Activated CD8-positive, alpha-beta memory T cell treated with anti-CD3 and anti-CD28 coated beads, Interleukin-2, amount 50 U/mL, for 4 hours (primary cell): ENCODE measurements at regions not wholly inside any gene's neighbourhood (a gene's known extent, or its start where the extent isn't known, plus 50 kb on each side); places are given as distances from the start of the nearest gene placed in this dataset.
"Not testable (repeated sequence)": the region's sequence is repeated elsewhere in the genome, so short reads cannot be mapped to it uniquely, and the experiment has no call there.

Source experiments
- DNase-seq: peaks from one replicate; pipeline ENCODE4 v3.0.0-alpha.2; 2020

DNA sequence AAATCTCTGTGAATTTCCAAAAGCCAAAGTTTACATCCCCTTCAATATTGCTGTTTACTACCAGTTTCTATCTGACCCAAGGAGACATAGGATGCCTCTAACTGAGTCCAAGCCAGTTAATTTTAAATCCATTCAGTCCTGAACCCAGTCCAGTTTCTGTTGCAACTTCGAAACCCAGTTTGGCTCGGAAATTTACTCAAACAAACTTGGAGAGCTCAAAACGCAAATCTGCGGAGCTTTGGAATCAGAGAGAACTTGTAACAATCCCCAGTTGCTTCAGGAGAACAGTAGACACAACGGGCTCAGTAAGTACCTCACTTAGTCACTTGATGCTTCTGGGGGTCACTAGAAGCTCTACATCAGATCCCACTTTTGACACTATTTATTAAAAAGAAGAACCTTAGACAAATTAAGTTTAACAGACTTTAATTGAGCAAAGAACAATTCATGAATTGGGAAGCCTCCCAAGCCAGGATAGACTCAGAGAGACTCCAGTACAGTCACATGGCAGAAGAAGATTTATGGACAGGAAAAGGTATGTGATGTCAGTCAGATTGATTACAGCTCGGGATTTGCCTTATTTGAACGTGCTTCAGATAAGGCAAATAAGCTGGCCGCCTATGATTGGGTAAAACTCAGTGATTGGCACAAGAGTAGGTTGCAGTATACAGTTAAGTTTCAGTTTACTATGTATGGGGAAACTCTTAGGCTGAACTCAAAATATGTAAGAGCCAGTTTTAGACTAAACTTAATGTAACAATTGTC lies 118.0 kb downstream of the RFPL4B start:
- DNase-seq: no peak

DNA sequence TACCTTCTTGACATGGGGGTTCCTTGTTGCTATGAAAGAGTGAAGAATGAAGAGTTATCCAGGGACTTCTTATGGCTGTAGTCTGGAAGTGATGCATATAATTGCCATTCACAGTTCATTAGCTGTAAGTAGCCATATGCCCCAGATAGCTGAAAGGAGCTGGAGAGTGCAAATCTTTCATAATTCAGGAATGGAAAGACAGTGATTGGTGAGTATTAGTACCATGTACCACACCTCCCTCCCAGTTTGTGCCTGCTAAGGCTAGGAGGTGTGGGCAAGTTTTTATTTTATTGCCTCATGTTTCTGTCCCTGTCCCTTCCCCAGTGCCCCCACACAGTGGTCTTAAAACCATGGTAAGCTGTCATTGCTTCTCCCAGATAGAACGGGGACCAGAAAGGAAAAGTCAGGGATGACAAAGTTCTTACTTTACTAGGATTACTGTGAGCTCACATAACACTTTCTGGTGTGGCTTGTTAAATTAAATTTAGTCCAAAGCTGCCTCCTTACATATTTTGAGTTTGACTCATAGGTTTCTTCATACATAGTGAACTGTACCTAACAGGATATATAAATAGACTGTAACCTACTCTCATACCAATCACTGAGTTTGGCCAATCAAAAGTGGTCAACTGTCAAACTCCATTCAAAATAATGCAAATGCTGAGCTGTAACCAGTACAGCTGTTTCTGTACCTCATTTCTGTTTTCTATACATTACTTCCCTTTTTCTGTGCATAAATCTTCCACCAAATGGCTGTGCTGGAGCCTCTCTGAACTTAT lies 119.4 kb downstream of the RFPL4B start:
- DNase-seq: no peak

DNA sequence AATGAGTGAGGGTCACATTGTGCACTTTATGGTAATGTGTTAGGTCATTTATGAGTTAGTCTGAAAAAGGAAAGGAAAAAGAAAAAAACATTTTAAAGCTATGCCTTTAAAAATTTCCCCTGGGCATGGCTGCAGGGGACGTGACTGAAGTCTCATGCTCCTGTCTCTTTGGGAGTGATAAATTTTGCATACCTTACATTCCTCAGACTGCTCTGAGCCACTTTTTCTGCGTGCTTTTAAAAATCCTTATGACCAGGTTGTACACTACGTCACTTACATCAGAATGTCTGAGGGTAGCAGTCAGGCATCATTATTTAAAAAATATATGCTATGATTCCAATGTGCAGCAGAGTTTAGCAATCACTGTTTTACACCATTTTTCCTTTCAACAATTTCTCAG lies 121.2 kb downstream of the RFPL4B start:
- DNase-seq: no peak

DNA sequence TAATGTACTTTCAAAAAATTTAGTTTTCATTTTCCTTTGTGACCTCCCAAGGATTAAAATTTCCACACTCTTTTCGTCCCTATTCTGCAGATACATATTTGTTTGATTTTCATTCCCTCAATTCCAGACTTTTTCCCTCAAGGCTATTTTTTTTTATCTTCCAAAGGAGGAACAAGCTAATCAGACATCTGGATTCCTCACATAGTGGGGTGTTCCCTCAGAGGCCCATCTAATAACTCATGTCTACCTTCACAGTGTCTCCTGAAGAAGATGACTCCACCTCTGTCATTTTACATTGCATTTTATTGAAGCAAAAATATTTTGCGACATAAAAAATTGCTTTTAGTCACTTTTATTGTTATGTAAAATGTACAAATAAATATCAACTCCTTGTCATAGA lies 122.2 kb downstream of the RFPL4B start:
- no peak for DNase-seq

DNA sequence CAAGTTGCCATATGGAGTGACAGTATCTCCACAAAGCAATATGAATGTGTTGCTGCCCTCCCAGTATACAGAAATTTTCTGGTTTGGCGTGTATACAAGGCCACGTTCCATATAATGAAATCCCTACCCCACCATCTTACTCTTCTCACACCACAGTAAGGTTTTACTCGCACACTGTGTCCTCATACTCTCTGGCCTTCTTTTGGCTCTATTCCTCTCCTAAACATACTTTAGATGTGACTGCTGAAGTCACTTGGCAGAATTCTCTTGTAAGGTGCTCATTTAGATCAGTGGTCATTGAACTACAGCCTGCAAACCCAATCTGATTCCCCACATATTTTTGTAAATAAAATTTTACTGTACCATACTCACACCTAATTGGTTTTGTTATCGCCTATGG lies 123.2 kb downstream of the RFPL4B start:
- DNase-seq: no peak

DNA sequence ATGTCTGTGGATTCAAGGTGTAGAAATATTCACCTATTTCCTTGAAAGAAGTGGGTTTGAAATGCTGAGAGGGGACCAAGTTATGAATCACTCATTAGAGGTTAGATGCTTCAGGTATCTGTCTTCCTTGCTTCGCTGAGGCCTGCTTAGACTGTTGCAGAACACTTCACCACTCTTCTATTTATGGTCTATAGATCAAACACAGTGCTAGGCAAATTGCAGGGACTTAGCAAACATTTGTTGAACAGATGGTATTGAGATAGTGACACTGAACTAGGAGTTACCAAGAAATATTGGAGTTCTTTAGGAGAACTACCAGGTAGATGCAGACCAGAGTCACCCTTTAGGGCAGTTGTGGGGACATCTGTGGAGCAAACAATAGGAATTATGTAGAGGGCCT lies 123.8 kb downstream of the RFPL4B start:
- DNase-seq: no peak

DNA sequence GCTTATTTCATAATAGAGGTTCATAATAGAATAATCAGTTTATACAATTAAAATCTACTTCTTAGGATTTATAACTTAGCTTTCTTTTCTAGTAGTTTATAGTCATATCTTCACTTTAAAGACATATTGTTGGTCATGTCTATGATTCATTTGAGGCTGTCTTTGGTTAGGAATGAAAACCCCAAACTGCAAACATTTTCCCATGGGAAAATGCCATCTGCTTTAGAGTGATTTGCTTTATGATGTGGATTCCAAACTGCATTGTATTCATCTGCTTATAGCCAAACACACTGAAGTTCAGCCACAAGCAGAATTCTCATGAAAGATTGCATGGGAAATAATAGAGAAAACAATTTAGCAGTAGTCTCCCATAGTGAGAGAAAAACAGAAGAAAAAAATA lies 128.0 kb downstream of the RFPL4B start:
- no peak for DNase-seq

DNA sequence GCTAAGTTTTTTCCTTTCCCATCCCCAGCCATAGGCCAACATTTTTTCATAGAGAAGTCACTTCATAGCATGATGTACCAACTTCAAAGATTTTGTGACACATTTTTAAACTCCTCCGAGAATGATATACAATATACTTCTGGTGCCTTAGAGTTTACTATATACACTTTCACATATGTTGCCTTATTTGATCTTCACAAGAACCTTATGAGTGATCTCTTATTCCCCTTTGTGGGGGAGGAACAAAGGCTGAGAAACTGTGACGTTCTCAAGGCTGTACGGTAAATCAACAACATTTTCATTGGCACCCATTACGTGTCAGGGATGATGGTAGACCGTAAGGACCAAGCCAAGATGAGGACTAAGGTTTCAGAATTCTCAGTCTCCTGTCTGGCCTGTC lies 130.0 kb downstream of the RFPL4B start:
- no peak for DNase-seq

DNA sequence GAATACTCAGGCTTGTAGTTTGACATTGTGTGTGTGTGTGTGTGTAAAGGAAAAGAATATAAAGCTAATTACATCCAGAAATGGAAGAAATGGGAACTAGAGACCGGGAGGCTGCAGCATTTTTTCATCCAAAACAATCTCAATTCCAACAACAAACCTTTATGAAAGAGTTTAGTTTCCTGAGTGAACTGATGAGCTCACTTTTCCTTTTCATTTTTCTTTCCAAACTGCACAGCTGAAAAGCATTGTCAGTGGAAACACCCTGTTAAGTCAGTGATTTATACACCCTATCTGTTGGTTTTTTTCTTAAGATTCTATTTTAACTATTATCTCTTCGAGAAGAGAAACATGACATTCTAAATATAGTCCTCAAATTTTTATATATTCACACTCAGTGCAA lies 130.9 kb downstream of the RFPL4B start:
- DNase-seq: no peak

DNA sequence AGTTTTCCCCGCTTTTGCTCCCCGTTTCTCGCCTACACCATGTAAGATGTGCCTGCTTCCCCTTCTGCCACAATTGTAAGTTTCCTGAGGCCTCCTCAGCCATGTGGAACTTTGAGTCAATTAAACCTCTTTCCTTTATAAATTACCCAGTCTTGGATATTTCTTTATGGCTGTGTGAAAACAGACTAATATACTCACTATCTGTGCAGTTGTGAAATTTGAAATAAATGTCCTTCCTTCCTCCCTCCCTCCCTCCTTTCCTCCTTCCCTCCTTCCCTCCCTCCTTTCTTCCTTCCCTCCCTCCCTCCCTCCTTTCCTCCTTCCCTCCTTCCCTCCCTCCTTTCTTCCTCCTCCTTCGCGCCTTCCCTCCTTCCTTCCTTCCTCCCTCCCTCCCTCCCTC lies 132.8 kb downstream of the RFPL4B start:
- DNase-seq: not testable (repeated sequence)

DNA sequence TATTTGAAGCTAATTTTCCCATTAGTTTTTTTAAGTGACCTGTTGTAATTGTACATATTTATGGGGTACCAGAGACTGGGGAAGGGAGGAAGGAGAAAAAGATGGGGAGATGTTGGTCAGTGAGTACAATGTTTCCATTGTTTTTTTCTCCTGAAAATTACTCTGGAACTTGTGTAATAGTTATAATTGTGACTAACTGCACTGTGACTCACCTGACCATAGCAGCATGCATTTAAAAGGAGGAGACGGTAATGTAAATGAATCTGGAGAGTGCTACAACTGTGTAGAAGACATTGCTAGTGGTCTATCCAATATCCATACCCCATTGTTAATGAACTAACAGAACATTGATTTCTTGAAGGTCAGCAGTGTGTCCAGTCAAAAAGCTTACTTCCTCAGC lies 133.4 kb downstream of the RFPL4B start:
- no peak for DNase-seq

DNA sequence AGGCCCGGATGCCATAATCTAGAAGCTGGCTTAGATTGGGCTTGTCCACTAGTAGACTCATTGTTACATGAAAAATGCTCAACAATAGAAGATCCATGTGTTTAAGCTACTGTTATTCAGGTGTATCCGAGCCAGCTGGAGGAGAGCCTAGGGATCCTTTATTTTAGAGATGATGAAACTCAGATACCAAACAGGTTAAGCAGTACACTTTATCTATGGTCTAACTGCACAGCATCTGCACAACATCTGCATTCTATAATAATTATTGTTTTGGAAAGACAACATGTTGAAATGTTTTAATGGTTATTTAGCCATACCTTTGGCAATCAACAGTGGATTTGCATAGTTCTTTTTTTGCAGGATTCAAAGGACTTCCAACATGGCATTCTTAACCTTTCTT lies 134.1 kb downstream of the RFPL4B start:
- DNase-seq: no peak

DNA sequence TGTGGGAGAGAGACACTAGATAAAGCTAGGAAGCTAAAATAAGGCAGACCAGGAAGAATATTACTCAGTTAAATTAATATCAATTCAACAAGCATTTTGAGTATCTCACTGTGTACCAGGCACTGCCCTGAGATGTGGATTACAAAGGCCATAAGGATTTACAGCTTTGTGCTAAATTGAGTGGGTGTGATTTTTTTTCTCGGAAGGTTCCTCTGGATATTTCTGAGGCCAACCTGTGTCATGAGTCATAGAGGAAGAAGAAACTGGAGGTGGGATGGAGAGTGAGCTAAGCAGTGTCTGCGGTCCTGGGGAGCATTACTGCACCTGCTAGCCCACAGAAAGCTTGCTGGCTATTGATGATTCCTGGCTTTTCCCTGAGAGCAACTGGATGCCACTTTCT lies 135.2 kb downstream of the RFPL4B start:
- no peak for DNase-seq

DNA sequence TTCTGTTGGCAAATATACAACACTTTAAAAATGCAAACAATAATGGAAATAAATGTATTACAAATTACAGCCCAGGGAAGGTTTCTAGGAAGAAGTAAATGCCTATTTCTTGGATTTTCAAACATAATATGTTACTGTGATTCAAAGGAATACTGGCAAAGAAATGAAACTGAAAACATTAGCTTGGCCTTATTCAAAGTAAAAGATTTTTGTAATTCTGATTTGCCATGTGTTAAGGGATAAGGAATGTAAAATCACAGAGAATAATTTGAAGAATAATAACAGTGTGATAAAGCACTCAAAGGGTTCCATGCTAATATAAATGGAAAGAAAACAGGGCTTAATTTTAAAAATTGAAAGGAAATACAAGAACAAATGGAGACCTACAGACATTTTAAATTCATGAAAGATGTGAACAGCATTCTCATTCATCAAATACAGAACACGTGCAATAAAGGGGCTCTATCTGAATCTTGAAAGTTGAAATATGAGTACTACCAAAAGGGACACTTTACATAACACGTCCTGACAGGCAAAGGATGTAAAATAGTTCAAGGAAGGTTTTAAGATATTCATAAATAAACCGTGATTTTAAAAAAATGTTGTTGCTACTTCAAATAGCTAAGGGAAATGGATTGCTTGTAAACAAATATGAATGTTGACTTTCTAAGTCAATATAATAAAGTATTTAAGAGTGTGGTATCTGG lies 138.1 kb downstream of the RFPL4B start:
- no peak for DNase-seq

DNA sequence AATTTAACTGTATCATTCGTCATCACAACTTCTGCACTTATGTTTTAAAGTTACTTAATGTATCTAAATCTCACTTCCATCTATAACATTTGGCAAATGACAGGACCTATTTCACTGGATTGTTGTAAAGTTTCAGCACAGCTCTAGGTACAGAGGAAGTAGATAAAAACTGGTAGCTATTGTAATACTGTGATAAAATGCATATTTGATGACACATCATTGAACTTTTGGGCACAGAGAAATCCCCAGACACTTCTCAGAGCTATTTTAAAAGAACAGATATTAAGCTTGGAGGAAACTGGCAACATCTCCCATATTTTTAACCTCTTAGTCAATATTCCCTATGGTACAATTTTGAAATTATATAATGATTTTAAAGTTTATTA lies 138.7 kb downstream of the RFPL4B start:
- DNase-seq: no peak

DNA sequence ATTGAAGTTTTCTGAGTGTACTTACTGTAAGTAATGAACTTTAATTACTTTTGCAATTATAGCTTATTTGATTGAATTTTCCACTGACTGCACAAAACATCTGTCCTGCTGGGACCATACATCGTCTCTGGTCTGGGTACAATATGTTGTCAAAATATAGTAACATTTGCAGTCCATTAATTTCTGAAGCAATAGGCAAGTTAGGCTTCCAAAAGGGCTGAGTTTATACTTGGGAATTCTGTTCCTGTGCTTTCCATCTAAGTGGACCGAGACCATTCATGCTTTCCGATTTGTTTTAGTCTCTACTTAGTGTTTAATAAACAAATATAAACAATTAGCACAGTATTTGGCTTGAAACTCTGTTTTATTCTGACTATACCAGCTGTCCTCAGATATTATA lies 139.3 kb downstream of the RFPL4B start:
- no peak for DNase-seq

DNA sequence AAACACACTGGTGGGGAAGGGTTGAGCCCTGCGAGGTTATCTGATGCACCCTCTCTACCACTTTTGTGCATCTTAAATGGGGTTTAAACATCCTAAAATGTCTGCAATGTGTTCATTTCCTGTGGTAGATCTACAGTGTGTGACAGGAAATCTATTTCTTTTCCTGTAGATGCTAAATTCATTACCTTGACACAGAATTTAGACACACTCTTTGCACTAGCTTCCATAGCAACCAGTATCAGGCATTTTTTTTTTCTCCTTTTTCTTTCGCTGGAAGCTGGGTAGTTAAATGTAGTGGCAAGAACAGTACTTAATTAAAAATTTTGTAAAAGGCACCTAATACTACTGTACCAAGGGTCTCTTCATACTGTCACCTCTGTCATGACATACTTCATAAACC lies 141.1 kb downstream of the RFPL4B start:
- DNase-seq: no peak

DNA sequence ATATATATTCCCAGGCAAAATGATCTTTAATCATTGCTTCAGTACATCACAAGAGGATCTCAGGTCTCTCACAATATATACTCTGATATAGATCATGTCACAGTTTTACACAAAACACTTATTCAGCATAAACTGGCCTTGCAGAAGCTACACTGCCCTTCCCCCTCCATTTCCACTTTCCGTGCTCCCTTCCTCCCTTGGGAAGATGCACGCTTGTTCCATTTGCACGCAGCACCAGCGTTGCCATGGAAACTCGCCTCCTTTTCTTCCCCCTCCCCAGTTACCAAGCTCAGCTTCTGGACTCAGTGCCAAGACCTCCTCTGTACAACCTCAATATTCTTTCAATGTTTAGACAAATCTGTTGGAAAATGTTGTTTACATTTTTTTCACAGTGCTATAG lies 154.6 kb downstream of the RFPL4B start:
- DNase-seq: no peak

DNA sequence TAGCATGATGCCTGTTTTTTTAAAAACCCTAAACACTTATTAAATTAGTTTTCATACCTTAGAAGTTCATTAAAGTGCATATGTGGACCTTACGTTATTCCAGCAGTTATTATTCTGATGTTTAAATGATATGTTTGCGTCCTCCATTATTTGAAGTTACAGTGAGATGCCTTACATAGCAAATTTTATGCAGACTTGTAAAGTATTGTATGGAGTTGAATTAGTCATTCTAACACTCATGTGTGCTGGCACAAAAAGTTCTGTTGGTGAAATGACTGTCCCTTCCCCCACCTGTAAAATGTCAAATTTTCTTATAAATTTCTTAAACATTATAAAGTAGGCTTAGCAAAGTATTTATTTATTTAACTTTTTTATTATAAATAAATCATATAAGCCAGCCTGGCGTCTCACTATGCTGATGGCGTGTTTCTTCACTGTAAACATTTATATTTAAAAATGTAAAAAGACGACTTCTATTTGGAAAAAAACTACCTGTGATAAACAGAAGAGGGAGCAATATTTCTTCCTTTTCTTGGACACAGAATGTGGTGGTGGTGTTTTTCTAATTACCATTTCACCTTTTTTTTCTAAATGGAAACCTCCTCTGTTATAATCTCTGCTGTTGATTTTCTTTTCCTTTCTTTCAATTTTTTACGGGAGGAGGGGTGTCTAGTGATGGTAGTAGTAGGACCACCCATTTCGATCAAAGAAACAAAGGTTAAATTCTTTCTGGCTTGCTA lies 155.4 kb downstream of the RFPL4B start:
- no peak for DNase-seq

DNA sequence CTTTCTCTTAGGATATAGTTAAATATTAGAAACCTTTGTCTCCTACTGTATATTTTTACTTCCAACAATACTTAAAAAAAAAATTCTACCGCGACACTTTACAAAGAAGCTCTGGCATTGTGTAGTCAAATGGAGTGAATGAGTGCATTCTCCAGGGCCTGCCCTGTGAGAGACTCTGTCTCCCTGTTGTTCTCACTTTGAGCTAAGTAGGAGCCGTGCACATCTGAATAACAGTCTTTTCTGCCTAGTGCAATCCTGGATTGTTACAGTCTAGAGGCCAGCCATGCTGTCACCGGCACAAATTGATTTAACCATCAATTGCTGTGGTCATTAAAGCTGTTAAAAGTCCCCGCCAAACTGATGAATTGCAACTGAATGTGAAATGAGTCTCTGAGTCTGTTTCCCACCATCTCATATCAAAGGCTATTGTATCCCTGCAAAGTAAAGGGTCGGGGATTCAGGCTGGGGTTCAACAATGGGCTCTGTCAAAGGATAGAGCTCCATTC lies 156.0 kb downstream of the RFPL4B start:
- DNase-seq: no peak

DNA sequence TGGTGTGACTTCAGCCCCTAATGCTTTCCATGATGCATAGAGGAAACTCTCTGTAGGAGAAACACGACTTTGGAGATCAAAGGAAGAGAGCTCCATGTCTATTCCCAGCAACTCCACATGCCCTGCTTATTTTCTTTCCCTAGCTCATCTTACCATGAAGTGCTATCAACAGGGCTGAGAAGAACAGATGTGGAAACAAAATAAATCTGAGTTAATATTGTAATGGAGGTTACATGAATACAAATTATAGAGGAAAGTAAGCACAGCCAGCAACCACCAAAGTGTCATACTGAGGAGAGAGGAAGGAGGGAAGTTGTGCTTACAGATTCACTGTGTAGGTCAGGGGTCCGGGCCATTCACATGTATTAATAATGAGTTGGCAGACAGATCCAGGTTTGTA lies 157.5 kb downstream of the RFPL4B start:
- DNase-seq: no peak

DNA sequence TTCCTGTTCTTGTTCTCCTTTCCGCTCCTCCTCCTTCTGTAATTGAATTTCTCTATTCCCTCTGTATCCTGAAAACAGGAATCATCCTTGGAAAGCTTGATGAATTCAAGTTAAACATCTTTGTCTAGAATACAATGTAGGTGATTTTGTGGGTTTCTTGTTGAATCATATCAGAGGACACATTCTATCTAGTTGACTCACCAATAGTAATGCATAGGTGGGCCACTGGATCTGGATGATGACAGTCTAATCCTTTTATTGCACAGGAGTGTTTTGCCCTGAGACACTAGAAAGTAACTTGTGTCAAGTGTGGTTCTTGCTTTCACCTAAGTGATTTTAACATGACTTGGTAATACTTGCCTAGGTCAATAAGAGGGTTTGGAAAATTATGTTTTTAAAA lies 164.3 kb downstream of the RFPL4B start:
- no peak for DNase-seq

DNA sequence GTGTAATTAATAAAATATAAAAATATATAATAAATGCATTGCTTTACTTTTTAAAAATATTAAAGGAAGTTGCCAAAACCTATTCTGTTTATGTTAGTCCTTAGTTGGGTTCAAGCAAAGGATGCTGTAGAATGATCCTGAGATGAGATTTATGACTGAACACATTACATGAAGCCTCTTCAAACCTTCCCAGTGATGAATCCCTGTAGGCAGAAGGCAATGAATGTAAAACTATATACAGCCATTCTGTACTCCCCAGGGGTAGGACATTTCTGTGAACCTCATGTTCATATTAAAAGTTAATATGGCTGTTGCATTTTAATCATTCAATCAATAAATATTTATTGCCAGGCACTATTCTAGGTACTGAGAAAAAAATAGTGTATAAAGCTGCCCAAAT lies 166.0 kb downstream of the RFPL4B start:
- no peak for DNase-seq
